22Rv1 (cell line): ENCODE measurements at regions not wholly inside any gene's neighbourhood (a gene's known extent, or its start where the extent isn't known, plus 50 kb on each side); places are given as distances from the start of the nearest gene placed in this dataset.

Source experiments
- H3K27ac ChIP-seq: fragments of 450-650 bp; 2 replicates; pipeline ENCODE4 v1.5.1; 2017
- ZFX ChIP-seq: fragments of 450-650 bp; IDR thresholded peaks from 2 replicates; pipeline ENCODE4 v1.6.1; 2017; ENCODE audit warnings: antibody characterized with exemption, borderline replicate concordance
- TF ChIP-seq, protein P1 (sequence below): fragments of 450-650 bp; IDR thresholded peaks from 2 replicates; pipeline ENCODE4 v1.5.1; 2017; ENCODE audit warnings: mild to moderate bottlenecking

DNA sequence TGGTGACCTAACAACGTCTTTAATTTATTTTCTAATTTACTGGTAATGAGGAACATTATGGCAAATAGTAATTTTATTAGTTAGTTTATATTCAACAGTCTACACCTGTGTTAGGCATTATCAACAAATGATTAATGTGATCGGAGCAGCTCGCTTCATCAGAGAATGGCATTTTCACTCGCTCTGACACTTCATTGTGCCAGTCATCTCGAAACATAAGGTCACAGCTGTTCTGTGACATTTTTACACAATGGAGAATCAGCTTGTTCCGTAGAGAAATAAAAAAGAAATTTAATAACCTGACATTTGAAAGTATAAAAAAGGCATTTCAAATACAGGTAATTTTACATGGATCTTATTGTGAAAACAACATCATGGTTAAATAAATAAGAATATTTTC, 858.4 kb downstream of the SLITRK6 start:
- no peak overlapping the region for H3K27ac ChIP-seq
- no peak for TF ChIP-seq ZFX
- TF ChIP-seq, protein P1, sequence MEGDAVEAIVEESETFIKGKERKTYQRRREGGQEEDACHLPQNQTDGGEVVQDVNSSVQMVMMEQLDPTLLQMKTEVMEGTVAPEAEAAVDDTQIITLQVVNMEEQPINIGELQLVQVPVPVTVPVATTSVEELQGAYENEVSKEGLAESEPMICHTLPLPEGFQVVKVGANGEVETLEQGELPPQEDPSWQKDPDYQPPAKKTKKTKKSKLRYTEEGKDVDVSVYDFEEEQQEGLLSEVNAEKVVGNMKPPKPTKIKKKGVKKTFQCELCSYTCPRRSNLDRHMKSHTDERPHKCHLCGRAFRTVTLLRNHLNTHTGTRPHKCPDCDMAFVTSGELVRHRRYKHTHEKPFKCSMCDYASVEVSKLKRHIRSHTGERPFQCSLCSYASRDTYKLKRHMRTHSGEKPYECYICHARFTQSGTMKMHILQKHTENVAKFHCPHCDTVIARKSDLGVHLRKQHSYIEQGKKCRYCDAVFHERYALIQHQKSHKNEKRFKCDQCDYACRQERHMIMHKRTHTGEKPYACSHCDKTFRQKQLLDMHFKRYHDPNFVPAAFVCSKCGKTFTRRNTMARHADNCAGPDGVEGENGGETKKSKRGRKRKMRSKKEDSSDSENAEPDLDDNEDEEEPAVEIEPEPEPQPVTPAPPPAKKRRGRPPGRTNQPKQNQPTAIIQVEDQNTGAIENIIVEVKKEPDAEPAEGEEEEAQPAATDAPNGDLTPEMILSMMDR, result no peak

DNA sequence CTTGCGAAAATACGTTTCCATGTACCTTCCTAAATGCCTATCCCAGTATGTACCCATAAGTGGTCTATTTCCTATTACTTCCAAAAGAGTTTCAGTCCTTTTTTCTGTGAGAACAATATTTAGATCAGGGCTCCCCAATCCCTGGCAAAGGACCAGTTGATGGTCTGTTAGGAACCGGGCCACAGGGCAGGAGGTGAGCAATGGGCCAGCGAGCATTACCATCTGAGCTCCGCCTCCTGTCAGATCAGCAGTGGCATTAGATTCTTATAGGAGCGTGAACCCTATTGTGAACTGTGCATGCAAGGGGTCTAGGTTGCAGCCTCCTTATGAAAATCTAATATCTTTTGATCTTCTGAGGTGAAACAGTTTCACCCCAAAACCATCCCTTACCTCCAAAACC, 859.1 kb downstream of the SLITRK6 start:
- no peak for TF ChIP-seq ZFX
- TF ChIP-seq, protein P1, result no peak
- no peak overlapping the region for H3K27ac ChIP-seq

DNA sequence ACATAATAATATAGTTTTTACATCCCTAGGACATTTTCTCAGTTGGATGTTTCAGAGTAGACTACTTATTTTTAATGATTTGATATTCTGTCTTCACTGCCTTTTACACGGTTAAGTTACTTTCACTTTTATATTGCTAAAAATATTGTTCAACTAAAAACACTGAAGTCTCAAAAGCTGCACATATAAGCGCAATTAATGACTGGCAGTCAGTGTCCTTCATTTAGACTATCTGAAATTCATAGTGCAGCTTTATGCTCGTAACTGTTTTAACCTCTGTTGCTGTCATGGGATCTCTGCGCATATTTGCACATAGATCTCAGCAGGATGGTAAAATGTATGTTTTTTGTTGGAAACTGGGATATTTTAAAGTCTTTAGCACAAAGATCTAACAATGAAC, 864.3 kb downstream of the SLITRK6 start:
- H3K27ac ChIP-seq, result no peak overlapping the region
- TF ChIP-seq ZFX, result no peak
- TF ChIP-seq, protein P1, result no peak

DNA sequence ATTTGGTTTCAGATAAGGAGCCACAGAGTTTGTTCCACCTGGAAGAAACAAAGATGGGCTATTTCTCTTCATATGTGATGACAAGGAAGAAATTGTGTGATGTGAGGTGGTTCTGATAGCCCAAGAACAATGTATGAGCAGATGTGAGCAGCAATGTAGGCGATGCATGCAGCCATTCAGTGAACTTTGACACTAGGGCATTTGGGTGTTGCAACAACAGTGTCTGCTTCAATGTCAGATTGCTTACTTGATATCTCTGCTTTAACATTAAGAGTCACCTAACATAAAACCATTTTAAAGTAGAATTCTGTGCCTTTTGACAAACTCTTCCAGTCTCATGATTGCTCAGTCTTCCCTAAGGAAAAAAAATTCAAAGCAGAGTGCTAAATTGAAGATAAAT, 865.4 kb downstream of the SLITRK6 start:
- no peak for TF ChIP-seq ZFX
- TF ChIP-seq, protein P1, result no peak
- no peak overlapping the region for H3K27ac ChIP-seq

DNA sequence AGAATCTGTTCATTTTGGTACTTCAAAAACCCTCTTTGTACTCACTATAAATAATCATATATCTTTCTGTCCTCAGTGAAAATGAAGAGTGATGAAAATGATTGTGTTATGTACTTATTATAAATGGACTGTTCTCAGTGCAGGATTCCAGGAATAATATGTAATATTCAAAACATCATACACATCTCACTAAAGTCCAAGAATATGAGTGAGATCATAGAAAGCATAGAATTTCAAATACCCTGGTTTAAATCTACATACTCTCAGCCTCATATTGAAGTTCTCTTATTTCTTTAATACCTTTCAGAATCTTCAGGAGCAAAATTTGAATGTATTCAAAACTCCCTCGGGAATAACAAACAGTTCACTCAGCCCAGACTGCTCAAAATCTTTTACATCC, 868.0 kb downstream of the SLITRK6 start:
- no peak overlapping the region for H3K27ac ChIP-seq
- TF ChIP-seq, protein P1, result no peak
- TF ChIP-seq ZFX, result no peak

DNA sequence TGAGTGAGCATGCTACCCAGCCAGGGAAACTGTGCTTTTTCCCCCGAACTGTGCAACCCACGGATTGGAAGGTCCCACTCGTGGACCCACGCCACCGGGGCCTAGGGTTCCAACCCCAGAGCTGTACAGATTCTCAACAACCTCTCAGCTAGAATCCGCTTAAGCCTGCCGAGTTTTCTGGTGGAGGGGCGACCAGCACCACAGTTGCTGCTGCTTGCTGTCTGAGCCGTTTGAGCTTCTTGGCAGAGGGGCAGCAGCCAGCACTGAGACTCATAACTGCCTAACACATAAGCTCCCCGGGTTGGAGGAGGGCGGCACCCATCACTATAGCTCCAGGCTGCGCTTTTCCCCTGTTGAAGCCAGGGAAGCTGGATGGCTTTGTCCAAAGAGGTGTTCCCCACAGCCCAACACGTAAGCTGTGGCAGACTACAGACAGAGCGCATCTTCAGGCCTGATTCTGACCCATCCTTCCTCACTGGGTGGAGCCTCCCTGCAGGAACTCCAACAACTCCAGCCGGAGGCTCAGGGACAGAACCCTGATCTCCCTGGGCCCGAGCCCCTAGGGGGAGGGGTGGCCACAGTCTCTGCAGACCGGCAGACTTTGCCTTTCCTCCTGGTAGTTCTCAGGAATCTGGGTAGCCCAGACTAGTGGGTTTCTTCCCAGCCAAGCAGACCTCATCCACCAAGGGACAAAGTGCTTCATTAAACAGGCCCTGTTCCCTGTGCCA, 871.6 kb downstream of the SLITRK6 start:
- TF ChIP-seq, protein P1, result no peak
- no peak for TF ChIP-seq ZFX

DNA sequence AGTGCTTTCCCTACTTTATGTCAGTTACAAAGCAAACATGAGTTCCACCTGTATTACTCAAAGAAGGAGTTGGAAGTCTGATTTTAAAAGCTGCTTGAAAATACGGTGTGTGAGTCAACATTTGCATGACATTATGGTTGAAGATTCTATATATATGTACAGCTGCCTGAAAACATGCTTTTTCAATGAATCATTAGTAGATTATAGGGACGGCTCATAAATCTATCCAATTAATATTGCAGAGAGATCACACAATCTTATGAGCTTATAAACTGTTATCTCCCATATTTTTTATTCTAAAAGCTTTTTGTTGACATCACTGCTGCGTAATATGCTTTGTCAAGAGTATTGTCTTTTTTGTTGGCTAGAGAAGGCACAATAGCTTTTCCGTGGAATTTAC, 873.8 kb downstream of the SLITRK6 start:
- H3K27ac ChIP-seq, result no peak overlapping the region
- TF ChIP-seq, protein P1, result no peak
- no peak for TF ChIP-seq ZFX

More for the DNA sequence above, 871.6 kb downstream of the SLITRK6 start:
- no peak overlapping the region for H3K27ac ChIP-seq
